ENCODE measurements at regions not wholly inside any gene's neighbourhood (a gene's known extent, or its start where the extent isn't known, plus 50 kb on each side); places are given as distances from the start of the nearest gene placed in this dataset.

DNA sequence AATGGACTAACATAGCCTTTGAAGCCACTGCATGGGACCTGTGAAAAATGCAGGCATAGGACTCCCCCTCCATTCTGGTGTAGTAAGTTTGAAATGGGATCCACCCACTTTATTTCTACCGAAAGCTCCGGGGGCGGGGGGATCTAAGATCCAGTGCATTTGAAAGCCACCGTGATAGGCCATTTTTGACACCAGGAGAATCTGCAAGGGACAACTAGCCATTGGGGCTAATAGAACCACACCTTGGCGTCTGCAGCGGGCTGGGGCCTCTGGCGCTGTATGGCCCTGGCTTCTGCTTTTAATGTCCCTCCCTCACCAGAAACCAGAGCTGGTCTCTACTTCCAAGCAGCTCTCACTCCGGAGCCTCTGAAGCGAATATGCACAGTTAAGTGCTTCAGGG, 60.1 kb upstream of the GPR26 start:
- TF ChIP-seq, protein P1, sequence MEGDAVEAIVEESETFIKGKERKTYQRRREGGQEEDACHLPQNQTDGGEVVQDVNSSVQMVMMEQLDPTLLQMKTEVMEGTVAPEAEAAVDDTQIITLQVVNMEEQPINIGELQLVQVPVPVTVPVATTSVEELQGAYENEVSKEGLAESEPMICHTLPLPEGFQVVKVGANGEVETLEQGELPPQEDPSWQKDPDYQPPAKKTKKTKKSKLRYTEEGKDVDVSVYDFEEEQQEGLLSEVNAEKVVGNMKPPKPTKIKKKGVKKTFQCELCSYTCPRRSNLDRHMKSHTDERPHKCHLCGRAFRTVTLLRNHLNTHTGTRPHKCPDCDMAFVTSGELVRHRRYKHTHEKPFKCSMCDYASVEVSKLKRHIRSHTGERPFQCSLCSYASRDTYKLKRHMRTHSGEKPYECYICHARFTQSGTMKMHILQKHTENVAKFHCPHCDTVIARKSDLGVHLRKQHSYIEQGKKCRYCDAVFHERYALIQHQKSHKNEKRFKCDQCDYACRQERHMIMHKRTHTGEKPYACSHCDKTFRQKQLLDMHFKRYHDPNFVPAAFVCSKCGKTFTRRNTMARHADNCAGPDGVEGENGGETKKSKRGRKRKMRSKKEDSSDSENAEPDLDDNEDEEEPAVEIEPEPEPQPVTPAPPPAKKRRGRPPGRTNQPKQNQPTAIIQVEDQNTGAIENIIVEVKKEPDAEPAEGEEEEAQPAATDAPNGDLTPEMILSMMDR (IDR thresholded peaks at IDR 0.05; ENCODE audit: insufficient read depth, low read length): no peak
- TF ChIP-seq, protein P2, sequence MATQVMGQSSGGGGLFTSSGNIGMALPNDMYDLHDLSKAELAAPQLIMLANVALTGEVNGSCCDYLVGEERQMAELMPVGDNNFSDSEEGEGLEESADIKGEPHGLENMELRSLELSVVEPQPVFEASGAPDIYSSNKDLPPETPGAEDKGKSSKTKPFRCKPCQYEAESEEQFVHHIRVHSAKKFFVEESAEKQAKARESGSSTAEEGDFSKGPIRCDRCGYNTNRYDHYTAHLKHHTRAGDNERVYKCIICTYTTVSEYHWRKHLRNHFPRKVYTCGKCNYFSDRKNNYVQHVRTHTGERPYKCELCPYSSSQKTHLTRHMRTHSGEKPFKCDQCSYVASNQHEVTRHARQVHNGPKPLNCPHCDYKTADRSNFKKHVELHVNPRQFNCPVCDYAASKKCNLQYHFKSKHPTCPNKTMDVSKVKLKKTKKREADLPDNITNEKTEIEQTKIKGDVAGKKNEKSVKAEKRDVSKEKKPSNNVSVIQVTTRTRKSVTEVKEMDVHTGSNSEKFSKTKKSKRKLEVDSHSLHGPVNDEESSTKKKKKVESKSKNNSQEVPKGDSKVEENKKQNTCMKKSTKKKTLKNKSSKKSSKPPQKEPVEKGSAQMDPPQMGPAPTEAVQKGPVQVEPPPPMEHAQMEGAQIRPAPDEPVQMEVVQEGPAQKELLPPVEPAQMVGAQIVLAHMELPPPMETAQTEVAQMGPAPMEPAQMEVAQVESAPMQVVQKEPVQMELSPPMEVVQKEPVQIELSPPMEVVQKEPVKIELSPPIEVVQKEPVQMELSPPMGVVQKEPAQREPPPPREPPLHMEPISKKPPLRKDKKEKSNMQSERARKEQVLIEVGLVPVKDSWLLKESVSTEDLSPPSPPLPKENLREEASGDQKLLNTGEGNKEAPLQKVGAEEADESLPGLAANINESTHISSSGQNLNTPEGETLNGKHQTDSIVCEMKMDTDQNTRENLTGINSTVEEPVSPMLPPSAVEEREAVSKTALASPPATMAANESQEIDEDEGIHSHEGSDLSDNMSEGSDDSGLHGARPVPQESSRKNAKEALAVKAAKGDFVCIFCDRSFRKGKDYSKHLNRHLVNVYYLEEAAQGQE (IDR thresholded peaks at IDR 0.05; ENCODE audit: insufficient replicate concordance, low read depth): no peak
